ENCODE measurements at regions not wholly inside any gene's neighbourhood (a gene's known extent, or its start where the extent isn't known, plus 50 kb on each side); places are given as distances from the start of the nearest gene placed in this dataset.
"Not testable (repeated sequence)": the region's sequence is repeated elsewhere in the genome, so short reads cannot be mapped to it uniquely, and the experiment has no call there.

- DNase-seq, result no peak
These were observed 79.4 kb upstream of the THBS1 start for GRCh38 chr15:39501366-39502081.

- no peak for DNase-seq
These were observed 78.8 kb upstream of the THBS1 start for GRCh38 chr15:39502082-39502447.

GRCh38 chr15:39502611-39503195, 78.2 kb upstream of the THBS1 start:
- no peak for DNase-seq

GRCh38 chr15:39503526-39503925, 77.4 kb upstream of the THBS1 start:
- no peak for DNase-seq

GRCh38 chr15:39504808-39505207, 76.1 kb upstream of the THBS1 start:
- DNase-seq, result no peak

GRCh38 chr15:39506146-39506545, 74.7 kb upstream of the THBS1 start:
- no peak for DNase-seq

GRCh38 chr15:39508536-39508935, 72.3 kb upstream of the THBS1 start:
- no peak for DNase-seq

- no peak for DNase-seq
These were observed 70.7 kb upstream of the THBS1 start for GRCh38 chr15:39510001-39510701.

GRCh38 chr15:39511000-39511915, 69.6 kb upstream of the THBS1 start:
- DNase-seq, result peak; percentile 10

- DNase-seq, result peak; percentile 33
These were observed 69.0 kb upstream of the THBS1 start for GRCh38 chr15:39511916-39512260.

- no peak for DNase-seq
These were observed 68.2 kb upstream of the THBS1 start for GRCh38 chr15:39512643-39513042.

GRCh38 chr15:39513936-39514335, 66.9 kb upstream of the THBS1 start:
- no peak for DNase-seq

- no peak for DNase-seq
These were observed 65.9 kb upstream of the THBS1 start for GRCh38 chr15:39514933-39515332.

- DNase-seq, result no peak
These were observed 65.1 kb upstream of the THBS1 start for GRCh38 chr15:39515765-39516164.

GRCh38 chr15:39517122-39517855, 63.6 kb upstream of the THBS1 start:
- DNase-seq, result no peak

- DNase-seq, result not testable (repeated sequence)
These were observed 56.9 kb upstream of the THBS1 start for GRCh38 chr15:39523968-39524367.

GRCh38 chr15:39529457-39529856, 51.4 kb upstream of the THBS1 start:
- no peak for DNase-seq

- DNase-seq, result no peak
These were observed 50.2 kb upstream of the THBS1 start for GRCh38 chr15:39530480-39531342.

All from SHP77 treated with DMSO at 0.1 percent for 48 hours (cell line).